ENCODE measurements at regions not wholly inside any gene's neighbourhood (a gene's known extent, or its start where the extent isn't known, plus 50 kb on each side); places are given as distances from the start of the nearest gene placed in this dataset.
"Not testable (repeated sequence)": the region's sequence is repeated elsewhere in the genome, so short reads cannot be mapped to it uniquely, and the experiment has no call there.

DNA sequence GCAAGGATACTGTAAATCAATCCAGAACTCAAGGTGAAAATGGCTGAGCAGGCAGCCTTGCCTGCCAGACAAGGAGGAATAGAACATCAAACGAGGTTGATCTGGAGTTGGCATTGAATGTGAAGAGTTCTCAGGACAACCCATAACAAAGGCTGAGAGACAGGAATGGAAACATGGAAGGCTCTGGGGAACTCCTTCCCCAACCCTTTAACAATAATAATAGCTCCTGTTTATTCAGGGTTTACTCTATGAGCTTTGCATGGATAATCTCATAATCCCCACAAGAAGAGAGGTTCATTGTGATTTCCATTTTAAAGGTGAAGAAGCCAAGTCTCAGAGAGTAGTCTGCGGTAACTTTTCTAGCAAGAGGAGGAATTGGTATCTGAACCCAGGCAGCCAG is 151.7 kb downstream of the SOD2 start:
- Histone ChIP-seq H3K27me3 (ENCODE audit: control insufficient read depth in 3 of 3, insufficient read depth in 3 of 3, low read length in 3 of 3) (peaks cover 0 to 8% (median 0%) of the 10 kb centered on the region in 3 donors), H3K4me1 (ENCODE audit: control insufficient read depth in 3 of 3, insufficient read depth in 2 of 3, low read depth in 1 of 3, low read length in 2 of 3) (no peaks in the 10 kb centered on the region), H3K36me3 (ENCODE audit: control insufficient read depth in 3 of 3, insufficient read depth in 2 of 3, low read depth in 1 of 3, low read length in 3 of 3) (no peaks in the 10 kb centered on the region), H3K9me3 (ENCODE audit: control insufficient read depth in 2 of 2, insufficient read depth in 1 of 2, low read depth in 1 of 2, low read length in 1 of 2) (no peaks in the 10 kb centered on the region), H3K4me3 (ENCODE audit: low read depth in 1 of 3, low read length in 3 of 3) (no peak overlapping the region), H3K27ac (ENCODE audit: low read depth in 1 of 3, low read length in 2 of 3) (no peak overlapping the region)
- 51 to 70% (median 64%) methylated on average over 2 of the region's 2 CpGs for WGBS, 3 donors
- no peak for DNase-seq
- FAIRE-seq = no peak

DNA sequence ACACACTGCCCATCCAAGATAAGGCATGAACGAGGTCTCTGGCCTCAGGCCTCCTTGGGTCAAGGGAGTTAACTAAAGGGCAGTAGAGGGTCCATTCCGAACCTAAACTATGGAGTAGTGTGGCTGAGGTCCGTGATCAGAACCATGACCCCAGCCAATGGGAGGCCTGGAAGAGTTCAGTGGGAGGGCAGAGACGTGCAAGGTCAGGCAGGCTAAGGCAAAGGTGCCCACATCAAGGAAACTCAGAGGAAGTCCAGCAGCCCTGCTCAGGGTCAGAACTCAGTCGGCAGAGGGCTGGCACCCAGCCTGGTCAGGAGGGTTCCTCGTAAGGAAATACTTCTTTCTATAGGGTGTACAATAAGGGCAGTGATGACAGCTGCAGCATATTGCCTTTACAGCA is 152.2 kb downstream of the SOD2 start:
- FAIRE-seq (no peak), DNase-seq (no peak)
- Histone ChIP-seq H3K27ac (ENCODE audit: low read depth in 1 of 3, low read length in 2 of 3) (no peak overlapping the region), H3K36me3 (ENCODE audit: control insufficient read depth in 3 of 3, insufficient read depth in 2 of 3, low read depth in 1 of 3, low read length in 3 of 3) (no peaks in the 10 kb centered on the region), H3K4me3 (ENCODE audit: low read depth in 1 of 3, low read length in 3 of 3) (no peak overlapping the region), H3K4me1 (ENCODE audit: control insufficient read depth in 3 of 3, insufficient read depth in 2 of 3, low read depth in 1 of 3, low read length in 2 of 3) (no peaks in the 10 kb centered on the region), H3K27me3 (ENCODE audit: control insufficient read depth in 3 of 3, insufficient read depth in 3 of 3, low read length in 3 of 3) (peaks cover 0 to 8% (median 0%) of the 10 kb centered on the region in 3 donors), H3K9me3 (ENCODE audit: control insufficient read depth in 2 of 2, insufficient read depth in 1 of 2, low read depth in 1 of 2, low read length in 1 of 2) (no peaks in the 10 kb centered on the region)
- WGBS, 3 donors = 57 to 74% (median 64%) methylated on average over 6 of the region's 6 CpGs

GRCh38 chr6:159540152-159540551 is 152.9 kb downstream of the SOD2 start:
- Histone ChIP-seq H3K27me3 (ENCODE audit: control insufficient read depth in 3 of 3, insufficient read depth in 3 of 3, low read length in 3 of 3) (peaks cover 0 to 8% (median 0%) of the 10 kb centered on the region in 3 donors), H3K27ac (ENCODE audit: low read depth in 1 of 3, low read length in 2 of 3) (no peak overlapping the region), H3K4me1 (ENCODE audit: control insufficient read depth in 3 of 3, insufficient read depth in 2 of 3, low read depth in 1 of 3, low read length in 2 of 3) (no peaks in the 10 kb centered on the region), H3K4me3 (ENCODE audit: low read depth in 1 of 3, low read length in 3 of 3) (no peak overlapping the region), H3K9me3 (ENCODE audit: control insufficient read depth in 2 of 2, insufficient read depth in 1 of 2, low read depth in 1 of 2, low read length in 1 of 2) (no peaks in the 10 kb centered on the region), H3K36me3 (ENCODE audit: control insufficient read depth in 3 of 3, insufficient read depth in 2 of 3, low read depth in 1 of 3, low read length in 3 of 3) (no peaks in the 10 kb centered on the region)
- FAIRE-seq (no peak), DNase-seq (no peak)
- WGBS, 3 donors = 47 to 54% (median 53%) methylated on average over 12 of the region's 12 CpGs

- H3K4me1 ChIP-seq (ENCODE audit: control insufficient read depth in 3 of 3, insufficient read depth in 2 of 3, low read depth in 1 of 3, low read length in 2 of 3); H3K27me3 ChIP-seq (ENCODE audit: control insufficient read depth in 3 of 3, insufficient read depth in 3 of 3, low read length in 3 of 3); H3K9me3 ChIP-seq (ENCODE audit: control insufficient read depth in 2 of 2, insufficient read depth in 1 of 2, low read depth in 1 of 2, low read length in 1 of 2); DNase-seq; H3K27ac ChIP-seq (ENCODE audit: low read depth in 1 of 3, low read length in 2 of 3); FAIRE-seq; H3K36me3 ChIP-seq (ENCODE audit: control insufficient read depth in 3 of 3, insufficient read depth in 2 of 3, low read depth in 1 of 3, low read length in 3 of 3); H3K4me3 ChIP-seq (ENCODE audit: low read depth in 1 of 3, low read length in 3 of 3): not testable (repeated sequence)
- 68 to 91% (median 86%) methylated on average over 1 of the region's 1 CpG for WGBS, 3 donors
Measured at GRCh38 chr6:159538031-159538430, 155.0 kb downstream of the SOD2 start.

DNA sequence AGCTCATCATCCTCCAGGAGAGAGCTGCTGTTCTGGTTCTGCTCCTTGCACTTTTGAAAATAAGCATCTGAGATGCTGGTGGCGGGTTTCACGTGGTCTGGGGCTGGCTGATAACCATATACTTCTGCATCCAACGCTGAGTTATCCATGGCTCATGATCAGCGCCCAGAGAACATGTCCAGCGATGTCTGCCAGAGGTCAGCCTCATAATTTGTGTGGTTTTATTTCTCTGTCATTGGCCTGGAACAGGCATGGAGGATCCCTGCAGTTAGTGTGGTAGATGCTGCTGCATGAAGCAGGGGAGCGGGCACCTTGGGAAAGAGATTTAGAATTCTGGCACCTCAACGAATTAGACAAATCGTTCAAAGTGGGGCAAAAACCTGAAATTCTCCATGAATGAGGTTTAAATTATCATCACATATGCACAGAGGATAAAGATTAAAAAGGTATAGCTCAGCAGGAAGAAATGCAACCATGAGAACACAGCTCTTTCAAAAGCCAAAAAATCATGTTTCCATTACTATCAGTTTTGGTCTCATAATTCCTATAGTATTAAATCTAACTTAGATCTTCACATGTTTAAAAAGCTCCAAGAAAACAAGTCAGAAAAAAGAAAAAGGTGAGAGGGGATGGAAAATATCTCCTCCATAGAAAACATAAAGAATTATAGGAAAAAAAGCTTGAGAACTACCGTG is 157.2 kb downstream of the SOD2 start:
- Histone ChIP-seq H3K4me3 (ENCODE audit: low read depth in 1 of 3, low read length in 3 of 3) (no peak overlapping the region), H3K4me1 (ENCODE audit: control insufficient read depth in 3 of 3, insufficient read depth in 2 of 3, low read depth in 1 of 3, low read length in 2 of 3) (no peaks in the 10 kb centered on the region), H3K36me3 (ENCODE audit: control insufficient read depth in 3 of 3, insufficient read depth in 2 of 3, low read depth in 1 of 3, low read length in 3 of 3) (no peaks in the 10 kb centered on the region), H3K27me3 (ENCODE audit: control insufficient read depth in 3 of 3, insufficient read depth in 3 of 3, low read length in 3 of 3) (peaks cover 0 to 8% (median 0%) of the 10 kb centered on the region in 3 donors), H3K27ac (ENCODE audit: low read depth in 1 of 3, low read length in 2 of 3) (no peak overlapping the region), H3K9me3 (ENCODE audit: control insufficient read depth in 2 of 2, insufficient read depth in 1 of 2, low read depth in 1 of 2, low read length in 1 of 2) (no peaks in the 10 kb centered on the region)
- 81 to 84% (median 82%) methylated on average over 9 of the region's 9 CpGs for WGBS, 3 donors
- FAIRE-seq = no peak
- no peak for DNase-seq

DNA sequence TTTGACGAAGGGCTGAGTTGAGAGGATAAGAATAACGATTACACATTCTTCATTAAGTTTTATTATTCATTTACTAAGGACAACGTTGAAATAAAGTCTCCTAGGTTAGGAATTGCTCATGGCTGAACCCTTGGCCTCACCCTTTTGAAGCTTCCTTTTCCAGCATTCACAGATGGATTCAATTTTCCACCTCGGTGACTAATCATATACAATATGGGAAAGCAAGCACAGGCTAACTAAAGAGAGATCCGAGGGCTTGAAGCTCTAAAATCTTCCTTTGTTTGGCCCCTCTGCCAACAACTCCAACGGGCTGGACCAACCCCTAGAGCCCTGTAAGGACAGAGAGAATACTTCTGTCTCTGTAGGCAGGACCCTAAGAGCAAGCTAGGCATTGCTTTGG is 159.5 kb downstream of the SOD2 start:
- Histone ChIP-seq H3K27me3 (ENCODE audit: control insufficient read depth in 3 of 3, insufficient read depth in 3 of 3, low read length in 3 of 3) (no peaks in the 10 kb centered on the region), H3K9me3 (ENCODE audit: control insufficient read depth in 2 of 2, insufficient read depth in 1 of 2, low read depth in 1 of 2, low read length in 1 of 2) (no peaks in the 10 kb centered on the region), H3K36me3 (ENCODE audit: control insufficient read depth in 3 of 3, insufficient read depth in 2 of 3, low read depth in 1 of 3, low read length in 3 of 3) (no peaks in the 10 kb centered on the region), H3K4me3 (ENCODE audit: low read depth in 1 of 3, low read length in 3 of 3) (no peak overlapping the region), H3K27ac (ENCODE audit: low read depth in 1 of 3, low read length in 2 of 3) (no peak overlapping the region), H3K4me1 (ENCODE audit: control insufficient read depth in 3 of 3, insufficient read depth in 2 of 3, low read depth in 1 of 3, low read length in 2 of 3) (no peaks in the 10 kb centered on the region)
- FAIRE-seq (no peak), DNase-seq (no peak)
- WGBS, 3 donors = 55 to 66% (median 58%) methylated on average over 6 of the region's 6 CpGs

DNA sequence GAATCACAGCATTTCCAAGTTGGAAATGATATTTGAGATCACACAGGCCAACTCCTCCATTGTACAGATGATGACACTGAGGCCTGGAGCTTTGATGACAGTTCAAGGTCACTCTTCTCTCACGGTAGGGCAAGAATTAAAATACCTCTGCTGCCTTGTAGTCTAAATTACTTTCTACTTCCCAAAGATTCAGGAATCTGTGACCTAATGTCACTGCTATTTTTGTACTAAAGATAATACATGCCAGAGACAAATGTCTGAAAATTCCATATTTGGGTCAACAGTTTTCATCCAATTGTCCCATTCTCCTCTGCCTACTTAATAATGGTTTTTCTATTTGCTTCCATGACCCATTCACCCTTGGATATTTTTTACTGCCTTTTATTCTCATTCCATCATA is 160.0 kb downstream of the SOD2 start:
- no peak for DNase-seq
- H3K27me3 ChIP-seq (ENCODE audit: control insufficient read depth in 3 of 3, insufficient read depth in 3 of 3, low read length in 3 of 3) = no peaks in the 10 kb centered on the region
- no peaks in the 10 kb centered on the region for H3K36me3 ChIP-seq (ENCODE audit: control insufficient read depth in 3 of 3, insufficient read depth in 2 of 3, low read depth in 1 of 3, low read length in 3 of 3)
- no peak overlapping the region for H3K4me3 ChIP-seq (ENCODE audit: low read depth in 1 of 3, low read length in 3 of 3)
- WGBS, 3 donors = 33 to 60% (median 34%) methylated on average over 1 of the region's 1 CpG
- H3K4me1 ChIP-seq (ENCODE audit: control insufficient read depth in 3 of 3, insufficient read depth in 2 of 3, low read depth in 1 of 3, low read length in 2 of 3) = no peaks in the 10 kb centered on the region
- H3K9me3 ChIP-seq (ENCODE audit: control insufficient read depth in 2 of 2, insufficient read depth in 1 of 2, low read depth in 1 of 2, low read length in 1 of 2) = no peaks in the 10 kb centered on the region
- FAIRE-seq = no peak
- H3K27ac ChIP-seq (ENCODE audit: low read depth in 1 of 3, low read length in 2 of 3) = no peak overlapping the region

DNA sequence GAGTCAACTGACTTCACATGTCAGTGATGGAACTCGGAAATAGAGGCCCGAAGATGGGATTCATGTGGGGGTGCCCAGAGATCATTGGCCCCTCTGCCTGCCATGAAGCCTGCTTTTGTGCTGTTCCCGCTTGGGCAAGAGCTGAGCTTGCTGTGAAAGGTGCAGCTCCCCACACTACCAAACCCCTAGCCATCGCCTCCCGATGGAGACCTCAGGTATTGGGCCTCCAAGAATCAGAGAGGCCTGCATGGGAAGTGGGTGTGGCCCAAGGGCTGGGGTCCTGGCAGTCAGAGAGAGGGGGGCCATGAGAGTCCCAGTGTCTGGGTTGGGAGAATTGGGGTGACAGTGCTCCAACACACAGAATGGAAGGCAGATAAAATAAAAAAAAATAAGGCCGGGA is 160.9 kb downstream of the SOD2 start:
- FAIRE-seq (no peak), DNase-seq (no peak)
- Histone ChIP-seq H3K9me3 (ENCODE audit: control insufficient read depth in 2 of 2, insufficient read depth in 1 of 2, low read depth in 1 of 2, low read length in 1 of 2) (no peaks in the 10 kb centered on the region), H3K27me3 (ENCODE audit: control insufficient read depth in 3 of 3, insufficient read depth in 3 of 3, low read length in 3 of 3) (no peaks in the 10 kb centered on the region), H3K36me3 (ENCODE audit: control insufficient read depth in 3 of 3, insufficient read depth in 2 of 3, low read depth in 1 of 3, low read length in 3 of 3) (no peaks in the 10 kb centered on the region), H3K27ac (ENCODE audit: low read depth in 1 of 3, low read length in 2 of 3) (no peak overlapping the region), H3K4me1 (ENCODE audit: control insufficient read depth in 3 of 3, insufficient read depth in 2 of 3, low read depth in 1 of 3, low read length in 2 of 3) (no peaks in the 10 kb centered on the region), H3K4me3 (ENCODE audit: low read depth in 1 of 3, low read length in 3 of 3) (no peak overlapping the region)
- 92 to 93% (median 92%) methylated on average over 6 of the region's 6 CpGs for WGBS, 3 donors

DNA sequence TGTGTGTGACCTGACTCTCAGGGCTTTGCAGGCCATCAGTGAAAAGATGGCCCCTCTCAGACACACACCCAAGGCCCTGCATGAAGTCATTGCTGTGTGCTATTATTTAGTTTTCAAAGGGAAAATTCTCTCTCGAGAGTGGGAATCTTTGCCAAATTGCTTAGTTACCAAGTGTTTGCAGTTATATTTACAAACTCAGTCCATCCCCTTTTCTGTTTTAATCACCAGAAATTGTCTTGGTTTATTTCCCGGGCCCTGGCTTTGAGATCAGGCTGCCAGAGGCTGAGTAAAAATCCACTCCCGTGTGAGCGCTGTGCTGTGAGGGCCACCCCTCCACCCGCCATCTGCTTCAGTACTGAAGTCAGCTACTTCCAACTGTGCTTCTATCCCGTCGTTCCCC is 163.1 kb downstream of the SOD2 start:
- H3K27me3 ChIP-seq (ENCODE audit: control insufficient read depth in 3 of 3, insufficient read depth in 3 of 3, low read length in 3 of 3) = peaks cover 0 to 2% (median 0%) of the 10 kb centered on the region in 3 donors
- WGBS, 3 donors = 58 to 75% (median 73%) methylated on average over 7 of the region's 7 CpGs
- H3K36me3 ChIP-seq (ENCODE audit: control insufficient read depth in 3 of 3, insufficient read depth in 2 of 3, low read depth in 1 of 3, low read length in 3 of 3) = no peaks in the 10 kb centered on the region
- peak in 1 of 2 donors; percentile 22 for DNase-seq
- H3K4me1 ChIP-seq (ENCODE audit: control insufficient read depth in 3 of 3, insufficient read depth in 2 of 3, low read depth in 1 of 3, low read length in 2 of 3) = no peaks in the 10 kb centered on the region
- H3K9me3 ChIP-seq (ENCODE audit: control insufficient read depth in 2 of 2, insufficient read depth in 1 of 2, low read depth in 1 of 2, low read length in 1 of 2) = no peaks in the 10 kb centered on the region
- no peak overlapping the region for H3K4me3 ChIP-seq (ENCODE audit: low read depth in 1 of 3, low read length in 3 of 3)
- peak overlapping the region in 1 of 3 donors; percentile 60 for H3K27ac ChIP-seq (ENCODE audit: low read depth in 1 of 3, low read length in 2 of 3)
- FAIRE-seq = no peak

Measured in small intestine (tissue), 7 donors.